HG02840 (cell line): ENCODE measurements at regions not wholly inside any gene's neighbourhood (a gene's known extent, or its start where the extent isn't known, plus 50 kb on each side); places are given as distances from the start of the nearest gene placed in this dataset.

Experiments used
- ATAC-seq: cut with Tn5 transposase; IDR thresholded peaks from one replicate; pipeline ENCODE4 v1.9.1; 2021; ENCODE audit warnings: mild to moderate bottlenecking, moderate library complexity, moderate number of reproducible peaks; ENCODE audit not compliant: unreplicated experiment, low FRiP score

GRCh38 chr10:6783471-6783870 is 203.4 kb upstream of the PRKCQ start:
- ATAC-seq = no peak

DNA sequence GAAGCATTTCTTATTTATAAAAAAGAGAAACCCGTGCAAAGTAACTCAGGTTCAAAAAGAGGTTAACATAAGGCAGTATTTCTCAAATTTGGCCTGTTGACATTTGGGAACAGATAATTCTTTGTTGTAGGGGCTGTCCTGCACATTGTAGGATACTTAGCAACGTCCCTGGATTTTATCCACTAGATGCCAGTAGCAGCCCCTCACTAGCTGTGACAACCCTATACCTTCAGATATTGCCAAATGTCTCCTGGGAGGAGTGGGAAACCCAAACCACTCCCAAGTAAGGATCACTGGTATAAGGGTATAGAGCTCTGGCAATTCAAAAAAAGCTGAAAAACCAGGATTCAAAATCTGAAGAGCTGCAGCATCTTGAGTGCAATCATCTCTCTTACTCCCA is 202.3 kb upstream of the PRKCQ start:
- ATAC-seq = no peak

- no peak for ATAC-seq
Measured at GRCh38 chr10:6781133-6781770, 201.2 kb upstream of the PRKCQ start.

GRCh38 chr10:6780008-6780677 is 200.1 kb upstream of the PRKCQ start:
- ATAC-seq = no peak

- ATAC-seq = no peak
Measured at GRCh38 chr10:6778992-6779701, 199.1 kb upstream of the PRKCQ start.

DNA sequence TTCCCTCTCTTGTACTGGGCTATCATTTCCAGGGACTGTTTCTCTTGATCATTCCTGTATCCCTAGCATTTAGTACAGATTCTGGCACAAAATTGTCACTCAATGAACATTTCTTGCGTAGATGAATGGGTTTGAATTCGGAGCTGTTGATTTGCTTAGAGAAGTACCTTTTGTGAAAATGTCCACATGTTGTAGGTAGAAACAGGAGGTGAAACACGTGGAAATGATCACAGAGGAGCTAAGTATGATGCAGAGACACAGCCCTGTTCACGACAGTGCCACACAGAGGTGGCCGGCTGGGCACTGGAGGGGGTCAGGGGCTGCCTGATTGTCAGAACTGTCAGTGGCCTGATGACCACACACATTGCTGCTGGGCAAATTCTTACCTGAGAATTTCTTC is 196.1 kb upstream of the PRKCQ start:
- no peak for ATAC-seq

- no peak for ATAC-seq
Measured at GRCh38 chr10:6774406-6774805, 194.3 kb upstream of the PRKCQ start.

DNA sequence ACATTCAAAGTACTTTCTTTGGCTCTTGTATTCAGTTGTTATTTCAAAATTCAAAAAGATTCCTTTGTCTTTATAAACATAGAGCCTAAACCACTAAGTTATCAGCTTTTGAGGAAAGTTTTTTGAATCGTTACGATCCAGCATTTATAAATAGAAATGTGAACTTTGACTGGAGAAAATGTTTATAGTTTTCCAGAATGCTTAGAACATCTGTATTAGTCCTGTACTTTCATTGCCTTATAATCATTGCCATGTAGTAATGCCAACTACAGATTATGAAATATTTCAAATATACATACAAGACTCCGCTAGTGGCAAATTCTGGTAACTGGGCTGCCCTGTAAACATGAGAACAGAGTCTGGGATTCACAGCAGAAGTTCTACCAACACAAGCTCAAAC is 191.3 kb upstream of the PRKCQ start:
- no peak for ATAC-seq

DNA sequence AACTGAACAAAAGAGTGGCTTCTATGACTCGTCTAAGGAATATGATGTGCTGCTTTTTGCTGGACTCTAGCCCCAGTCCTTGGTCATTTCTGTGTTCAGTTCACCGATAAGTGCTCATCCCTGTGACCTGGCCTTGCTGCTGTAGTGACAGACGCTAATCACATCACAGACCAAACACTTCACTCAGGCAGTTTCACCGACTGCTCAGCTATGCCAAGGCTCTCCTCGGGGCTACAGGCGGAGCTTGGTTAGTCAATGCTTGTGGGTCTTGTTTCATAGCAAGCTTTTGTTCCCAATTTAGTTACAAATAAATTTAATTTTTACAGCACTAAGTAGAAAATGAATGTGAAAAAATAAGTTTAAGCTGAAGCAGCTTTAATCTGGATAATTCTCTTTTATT is 190.8 kb upstream of the PRKCQ start:
- ATAC-seq = no peak

GRCh38 chr10:6769704-6770417 is 189.8 kb upstream of the PRKCQ start:
- no peak for ATAC-seq

DNA sequence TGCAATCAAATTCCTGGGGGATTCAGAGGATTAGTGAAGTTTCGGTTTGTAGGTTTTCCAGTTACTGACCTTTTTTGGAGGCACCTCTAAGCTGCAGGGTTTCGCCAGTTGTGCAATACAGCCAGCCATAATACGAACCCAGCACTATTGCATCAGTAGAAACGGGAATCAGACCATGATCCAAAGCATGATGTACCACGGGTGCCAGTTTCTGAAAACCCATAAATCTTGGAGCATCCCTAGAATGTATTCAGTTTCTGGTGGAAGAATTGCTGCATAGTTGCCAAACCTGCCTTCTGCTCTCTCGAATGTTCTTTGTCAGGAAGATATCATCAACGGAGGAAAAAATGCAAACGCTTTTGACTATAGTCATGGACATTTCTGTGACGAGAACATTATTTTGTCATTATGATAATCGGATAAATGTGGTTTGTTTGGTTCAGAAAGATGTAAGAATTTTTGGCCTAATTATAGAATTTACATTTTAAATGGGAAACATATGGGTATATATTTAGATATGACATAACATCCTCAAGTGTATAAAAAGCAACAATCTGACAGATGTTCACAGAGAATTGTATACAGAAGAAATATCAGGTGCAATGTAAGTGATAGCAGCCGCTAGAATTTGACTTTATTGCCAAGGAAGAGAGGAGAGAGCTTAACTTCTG is 186.2 kb upstream of the PRKCQ start:
- no peak for ATAC-seq

DNA sequence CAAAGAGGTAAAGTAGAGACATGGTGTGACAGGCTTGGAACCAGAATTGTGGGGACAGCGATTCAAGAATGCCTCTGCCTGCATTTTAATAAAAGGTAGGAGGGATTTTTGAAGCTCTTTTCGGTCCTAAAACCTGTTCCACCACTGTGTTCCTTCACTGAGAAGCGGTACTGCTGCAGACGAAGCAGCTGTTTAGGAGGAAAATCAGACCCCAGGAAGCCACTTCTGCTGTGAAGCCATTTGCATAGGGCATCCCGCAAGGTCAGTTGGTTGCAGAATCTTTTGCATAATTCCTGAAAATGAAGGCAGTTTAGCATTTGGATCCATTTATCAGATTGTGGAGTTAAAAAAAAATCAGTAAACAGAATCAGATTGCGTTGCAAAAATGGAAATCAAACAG is 183.3 kb upstream of the PRKCQ start:
- no peak for ATAC-seq

DNA sequence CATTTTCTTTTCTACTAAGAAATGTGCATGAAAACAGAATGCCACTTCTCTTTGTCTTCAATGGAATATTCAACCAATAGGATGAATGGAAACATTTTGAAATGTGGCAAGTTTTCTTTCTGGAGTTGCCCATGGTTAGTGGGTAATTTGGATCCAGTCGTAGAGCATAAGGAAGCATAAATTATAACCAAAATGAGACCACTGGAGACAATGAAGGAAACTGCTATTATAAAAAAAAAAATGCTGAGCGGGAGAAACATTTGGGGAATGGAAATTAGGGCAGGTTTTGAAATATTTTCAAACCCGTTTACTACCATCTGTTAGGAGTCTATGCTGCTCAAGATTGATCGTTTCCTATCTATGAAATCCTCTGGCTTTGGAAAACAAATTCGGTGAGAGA is 182.9 kb upstream of the PRKCQ start:
- no peak for ATAC-seq

GRCh38 chr10:6759961-6760360 is 179.9 kb upstream of the PRKCQ start:
- no peak for ATAC-seq

DNA sequence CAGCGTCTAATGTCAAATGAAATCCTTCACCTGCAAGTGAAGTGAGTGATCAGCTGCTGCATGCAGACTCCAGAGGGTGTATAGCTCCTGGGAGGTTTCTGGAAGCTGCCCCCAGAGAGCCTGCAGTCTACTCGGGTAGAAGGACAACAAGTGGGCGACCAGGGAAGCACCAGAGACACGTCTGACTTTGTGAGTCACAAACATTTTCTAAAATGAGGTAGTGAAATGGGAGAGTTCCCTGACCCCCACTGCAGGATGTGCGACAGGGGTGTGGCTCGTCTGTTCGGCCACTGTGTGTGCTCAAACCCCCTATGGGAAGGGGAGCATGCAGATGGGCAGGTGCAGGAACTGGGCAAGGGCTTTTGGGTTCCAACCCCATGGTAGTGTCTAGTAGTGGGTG is 177.1 kb upstream of the PRKCQ start:
- ATAC-seq = no peak

- no peak for ATAC-seq
Measured at GRCh38 chr10:6756716-6757115, 176.6 kb upstream of the PRKCQ start.

DNA sequence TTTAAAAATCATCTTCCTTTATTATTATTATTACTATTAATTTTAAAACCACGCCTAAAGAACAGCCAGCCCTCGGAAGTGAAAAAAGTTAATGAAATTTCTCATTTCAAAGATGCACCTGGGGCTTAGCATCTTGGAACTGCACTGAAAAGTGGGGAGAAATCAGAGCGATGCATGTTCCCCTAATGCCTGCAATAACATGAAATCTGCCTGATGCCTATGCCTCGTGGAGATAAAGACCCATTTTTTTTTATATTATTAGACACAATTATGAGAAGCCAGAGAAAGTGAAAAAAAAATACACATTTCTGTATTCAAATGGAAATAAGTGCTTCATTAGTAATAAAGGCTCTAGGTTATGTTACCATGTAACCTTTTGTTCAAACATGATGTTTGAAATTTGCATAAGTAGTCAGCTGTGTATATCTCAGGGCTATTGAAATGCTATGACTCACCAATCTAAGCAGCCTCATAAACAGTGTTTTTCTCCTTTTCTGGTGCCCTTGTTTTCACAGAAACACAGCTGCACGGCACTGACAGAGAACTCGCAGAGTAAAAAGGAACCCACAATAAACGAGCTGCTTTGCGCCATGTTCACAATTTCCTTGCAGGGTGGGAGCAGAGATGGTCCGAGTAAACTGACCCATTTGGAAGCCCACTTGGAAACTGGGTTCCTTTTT is 175.8 kb upstream of the PRKCQ start:
- no peak for ATAC-seq

DNA sequence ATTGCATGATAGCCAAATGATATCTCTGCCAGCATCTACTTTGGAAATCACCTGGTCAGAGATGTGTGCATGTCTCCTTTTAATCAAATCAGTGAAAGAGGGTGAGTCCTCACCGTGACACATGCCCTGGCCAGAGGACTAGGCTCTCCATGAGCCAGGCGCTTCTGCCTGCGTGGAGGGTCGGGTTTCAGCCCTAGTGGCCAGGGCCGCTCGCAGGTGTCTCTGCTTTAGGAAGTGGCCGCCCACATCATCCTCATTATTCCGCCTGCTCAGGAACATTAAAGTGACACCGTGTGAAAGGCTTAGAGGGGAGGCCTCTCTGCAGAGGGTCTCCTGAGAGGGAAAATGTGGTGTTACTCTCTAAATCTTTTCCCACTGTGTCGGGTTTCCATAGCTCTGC is 173.6 kb upstream of the PRKCQ start:
- no peak for ATAC-seq

DNA sequence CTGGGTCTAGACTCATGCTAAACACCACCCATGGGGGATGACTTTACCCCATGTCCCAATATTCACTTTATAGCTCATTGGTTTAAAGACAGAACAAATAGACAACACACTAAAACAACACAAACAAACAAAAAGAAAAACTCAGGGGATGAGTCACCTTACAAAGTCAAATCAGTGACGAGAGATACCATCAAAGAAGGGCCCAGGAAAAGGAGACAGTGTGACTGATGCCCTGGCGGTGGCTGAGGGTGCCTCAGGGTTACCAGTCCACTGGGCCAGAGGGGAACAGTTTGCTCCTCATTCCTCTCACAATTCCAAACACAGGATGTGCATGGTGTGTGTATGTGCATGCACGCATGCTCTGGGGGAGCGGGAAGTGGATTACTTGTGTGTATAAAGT is 171.3 kb upstream of the PRKCQ start:
- ATAC-seq = no peak

DNA sequence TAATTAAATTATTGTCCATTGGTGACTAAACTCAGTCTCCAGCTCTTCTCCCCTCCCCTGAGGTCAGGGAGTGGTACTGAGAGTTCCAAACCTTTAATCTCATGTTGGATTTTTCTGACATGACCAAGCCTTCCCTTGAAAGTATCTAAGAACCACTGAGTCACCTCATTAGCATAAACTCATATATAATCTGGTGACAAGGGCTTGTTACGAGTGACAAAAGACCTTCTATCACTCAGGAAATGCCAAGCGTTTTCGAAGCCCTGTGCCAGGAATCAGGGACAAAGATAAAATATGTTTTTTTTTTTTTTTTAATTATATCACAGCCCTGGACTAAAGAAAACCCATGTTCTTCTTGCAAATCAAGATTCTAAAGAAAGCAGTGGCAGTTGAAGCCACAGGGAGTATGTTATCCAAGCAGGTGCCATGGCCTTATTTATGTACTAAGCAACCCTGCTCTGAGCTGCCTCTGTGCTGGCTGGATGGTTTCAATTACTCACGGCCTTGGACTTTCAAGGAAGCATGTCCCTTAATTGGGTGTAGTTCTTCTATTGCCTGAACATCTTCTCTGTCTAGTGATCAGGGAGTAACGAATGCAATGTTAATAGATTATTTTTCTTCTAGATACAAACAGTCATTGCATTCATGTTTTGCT is 169.0 kb upstream of the PRKCQ start:
- ATAC-seq = no peak
